Nephron progenitor cell (in vitro differentiated cells): ENCODE measurements at regions not wholly inside any gene's neighbourhood (a gene's known extent, or its start where the extent isn't known, plus 50 kb on each side); places are given as distances from the start of the nearest gene placed in this dataset.

Experiments used
- DNase-seq: peaks from one replicate; pipeline ENCODE4 v3.0.0; 2021
- H3K27ac Mint-ChIP-seq: 2 replicates; pipeline ENCODE4 v1.8.0; 2021; ENCODE audit warnings: mild to moderate bottlenecking, moderate library complexity, mixed read lengths
- H3K27me3 Mint-ChIP-seq: 2 replicates; pipeline ENCODE4 v1.8.0; 2021; ENCODE audit warnings: mild to moderate bottlenecking, low read depth, mixed read lengths; ENCODE audit not compliant: poor library complexity
- H3K36me3 Mint-ChIP-seq: 2 replicates; pipeline ENCODE4 v1.8.0; 2021; ENCODE audit warnings: low read depth, mixed read lengths
- H3K4me1 Mint-ChIP-seq: 2 replicates; pipeline ENCODE4 v1.8.0; 2021; ENCODE audit warnings: mixed read lengths
- H3K4me3 Mint-ChIP-seq: 2 replicates; pipeline ENCODE4 v1.8.0; 2021; ENCODE audit warnings: mild to moderate bottlenecking, moderate library complexity, mixed read lengths
- H3K9me3 Mint-ChIP-seq: 2 replicates; pipeline ENCODE4 v1.8.0; 2021; ENCODE audit warnings: mild to moderate bottlenecking, moderate library complexity, mixed read lengths
- CTCF ChIP-seq: fragments of 200-600 bp; sonication (generic); IDR thresholded peaks from 2 replicates; pipeline ENCODE4 v1.5.0; 2021; ENCODE audit warnings: antibody characterized with exemption

- Mint-ChIP-seq H3K4me1 (peaks cover 25% of the 10 kb centered on the region), H3K9me3 (peaks cover 8% of the 10 kb centered on the region), H3K36me3 (no peaks in the 10 kb centered on the region), H3K27ac (no peak overlapping the region), H3K4me3 (no peak overlapping the region), H3K27me3 (peaks cover 3% of the 10 kb centered on the region)
- no peak for DNase-seq
- TF ChIP-seq CTCF: no peak
Observed at GRCh38 chr1:184199036-184199435, 147.5 kb downstream of the TSEN15 start.

GRCh38 chr1:184199438-184200085 is 148.0 kb downstream of the TSEN15 start:
- no peak overlapping the region for H3K4me3 Mint-ChIP-seq
- no peak for TF ChIP-seq CTCF
- H3K9me3 Mint-ChIP-seq: peaks cover 8% of the 10 kb centered on the region
- H3K27me3 Mint-ChIP-seq: peaks cover 6% of the 10 kb centered on the region
- peaks cover 25% of the 10 kb centered on the region for H3K4me1 Mint-ChIP-seq
- peak overlapping the region; percentile 44 for H3K27ac Mint-ChIP-seq
- peak; percentile 12 for DNase-seq
- H3K36me3 Mint-ChIP-seq: no peaks in the 10 kb centered on the region

- Mint-ChIP-seq H3K4me3 (no peak overlapping the region), H3K27me3 (peaks cover 11% of the 10 kb centered on the region), H3K27ac (no peak overlapping the region), H3K9me3 (no peaks in the 10 kb centered on the region), H3K4me1 (peaks cover 18% of the 10 kb centered on the region), H3K36me3 (no peaks in the 10 kb centered on the region)
- DNase-seq: no peak
- TF ChIP-seq CTCF: no peak
Observed at GRCh38 chr1:184208622-184209021, 157.1 kb downstream of the TSEN15 start.

GRCh38 chr1:184210031-184210430 is 158.5 kb downstream of the TSEN15 start:
- no peak for DNase-seq
- Mint-ChIP-seq H3K36me3 (no peaks in the 10 kb centered on the region), H3K4me3 (no peak overlapping the region), H3K9me3 (no peaks in the 10 kb centered on the region), H3K4me1 (peaks cover 26% of the 10 kb centered on the region), H3K27ac (no peak overlapping the region), H3K27me3 (peaks cover 10% of the 10 kb centered on the region)
- TF ChIP-seq CTCF: no peak

DNA sequence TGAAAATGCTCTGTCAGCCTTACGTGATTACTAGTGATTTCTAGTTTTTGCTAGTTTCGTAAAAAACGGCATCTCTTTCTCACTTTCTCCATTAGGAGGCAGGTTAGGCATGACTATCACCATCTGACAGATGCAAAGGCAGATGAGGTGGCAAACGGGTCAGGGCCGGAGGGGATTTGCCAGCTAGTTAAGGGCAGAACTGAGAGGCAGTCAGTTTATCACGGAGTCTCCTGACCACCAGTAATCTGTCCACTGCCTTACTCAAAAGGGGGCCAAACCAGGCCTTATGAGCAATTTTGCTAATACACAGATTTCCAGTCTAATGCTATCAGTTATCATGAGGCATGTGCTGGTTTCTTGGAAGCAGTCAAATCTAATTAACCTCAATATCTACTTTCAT is 159.3 kb downstream of the TSEN15 start:
- H3K9me3 Mint-ChIP-seq: no peaks in the 10 kb centered on the region
- no peak for DNase-seq
- H3K27me3 Mint-ChIP-seq: peaks cover 9% of the 10 kb centered on the region
- H3K4me1 Mint-ChIP-seq: peaks cover 34% of the 10 kb centered on the region
- no peak overlapping the region for H3K4me3 Mint-ChIP-seq
- no peak for TF ChIP-seq CTCF
- no peaks in the 10 kb centered on the region for H3K36me3 Mint-ChIP-seq
- H3K27ac Mint-ChIP-seq: no peak overlapping the region

DNA sequence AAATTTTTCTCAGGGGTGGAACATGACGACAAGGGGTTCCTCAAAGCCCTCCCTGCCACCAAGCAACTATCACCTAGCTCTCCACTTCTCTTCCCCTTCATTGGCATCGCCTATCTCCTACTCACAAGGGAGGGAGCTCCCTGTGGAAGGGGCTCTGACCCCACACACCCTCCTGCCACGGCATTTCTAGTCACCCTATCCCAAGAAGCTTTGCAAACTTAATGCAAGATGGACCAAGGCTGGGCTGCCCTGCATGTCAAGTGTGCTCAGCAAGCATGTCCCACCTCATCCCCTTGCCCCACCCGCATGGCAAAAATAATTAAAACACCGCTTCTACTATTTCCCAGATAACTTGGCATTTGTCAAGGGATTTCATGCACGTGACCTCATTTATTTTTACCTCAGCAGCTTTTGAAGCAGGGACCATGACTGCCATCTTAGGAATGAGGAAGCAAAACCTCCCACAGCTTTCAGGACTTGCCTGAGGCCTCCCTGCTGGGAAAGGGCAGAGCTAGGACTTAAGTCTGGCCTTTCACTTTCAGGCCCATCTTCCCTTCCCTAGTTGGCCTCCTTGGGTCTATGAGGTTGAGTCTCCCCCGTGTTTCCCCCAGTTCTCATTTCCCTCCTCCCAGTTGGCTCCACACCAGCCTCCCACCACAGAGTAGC is 161.3 kb downstream of the TSEN15 start:
- no peak for TF ChIP-seq CTCF
- peaks cover 4% of the 10 kb centered on the region for H3K27me3 Mint-ChIP-seq
- peaks cover 34% of the 10 kb centered on the region for H3K4me1 Mint-ChIP-seq
- DNase-seq: no peak
- no peaks in the 10 kb centered on the region for H3K36me3 Mint-ChIP-seq
- H3K27ac Mint-ChIP-seq: peak overlapping the region; percentile 46
- H3K9me3 Mint-ChIP-seq: no peaks in the 10 kb centered on the region
- H3K4me3 Mint-ChIP-seq: no peak overlapping the region
